Mesendoderm (in vitro differentiated cells): ENCODE measurements at regions not wholly inside any gene's neighbourhood (a gene's known extent, or its start where the extent isn't known, plus 50 kb on each side); places are given as distances from the start of the nearest gene placed in this dataset.

Experiments used
- DNase-seq: peaks from one replicate; pipeline ENCODE4 v3.0.0; 2013
- H2AK5ac ChIP-seq: 2 replicates; pipeline ENCODE4 v1.6.1; 2013; ENCODE audit warnings: low read length, inconsistent platforms
- H2BK120ac ChIP-seq: 2 replicates; pipeline ENCODE4 v1.6.1; 2013; ENCODE audit warnings: low read depth, mild to moderate bottlenecking, low read length, moderate library complexity, mixed read lengths
- H2BK15ac ChIP-seq: replicated peaks from 2 replicates; pipeline ENCODE4 v1.6.1; 2013; ENCODE audit warnings: low read depth, mild to moderate bottlenecking, moderate library complexity
- H2BK5ac ChIP-seq: 2 replicates; pipeline ENCODE4 v1.6.1; 2013; ENCODE audit warnings: low read length, inconsistent platforms
- H3K18ac ChIP-seq: 2 replicates; pipeline ENCODE4 v1.6.1; 2013; ENCODE audit warnings: mild to moderate bottlenecking, low read length, mixed read lengths
- H3K23ac ChIP-seq: one replicate; pipeline ENCODE4 v1.6.1; 2013; ENCODE audit warnings: low read length
- H3K27ac ChIP-seq: 2 replicates; pipeline ENCODE4 v1.5.1; 2013; ENCODE audit warnings: low read depth, mild to moderate bottlenecking, inconsistent platforms, low read length, moderate library complexity
- H3K27me3 ChIP-seq: 2 replicates; pipeline ENCODE4 v1.6.1; 2013; ENCODE audit warnings: low read length, control low read depth, mild to moderate bottlenecking, inconsistent platforms; ENCODE audit not compliant: insufficient read depth, poor library complexity
- H3K36me3 ChIP-seq: 2 replicates; pipeline ENCODE4 v1.6.1; 2013; ENCODE audit warnings: low read length, inconsistent platforms; ENCODE audit not compliant: control insufficient read depth, insufficient read depth
- H3K4ac ChIP-seq: one replicate; pipeline ENCODE4 v1.6.1; 2013; ENCODE audit warnings: low read depth, mild to moderate bottlenecking, low read length, moderate library complexity
- H3K4me1 ChIP-seq: 2 replicates; pipeline ENCODE4 v1.6.1; 2013; ENCODE audit warnings: low read depth, low read length, inconsistent platforms; ENCODE audit not compliant: control insufficient read depth
- H3K4me2 ChIP-seq: 2 replicates; pipeline ENCODE4 v1.6.1; 2013; ENCODE audit warnings: low read length
- H3K4me3 ChIP-seq: 2 replicates; pipeline ENCODE4 v1.5.1; 2013; ENCODE audit warnings: mild to moderate bottlenecking, low read length
- H3K56ac ChIP-seq: one replicate; pipeline ENCODE4 v1.6.1; 2013; ENCODE audit warnings: low read length
- H3K79me1 ChIP-seq: 2 replicates; pipeline ENCODE4 v1.6.1; 2013; ENCODE audit warnings: low read length, inconsistent platforms
- H3K79me2 ChIP-seq: 2 replicates; pipeline ENCODE4 v1.6.1; 2013; ENCODE audit warnings: mild to moderate bottlenecking, low read length; ENCODE audit not compliant: control insufficient read depth, insufficient read depth
- H3K9ac ChIP-seq: 2 replicates; pipeline ENCODE4 v1.6.1; 2013; ENCODE audit warnings: low read length, inconsistent platforms
- H4K5ac ChIP-seq: one replicate; pipeline ENCODE4 v1.6.1; 2013; ENCODE audit warnings: low read length
- H4K8ac ChIP-seq: one replicate; pipeline ENCODE4 v1.6.1; 2013; ENCODE audit warnings: low read depth, mild to moderate bottlenecking, control low read depth, low read length, moderate library complexity
- whole genome bisulfite sequencing: extraction: QIAGEN DNeasy Blood & Tissue Kit; methylation state at CpG from one replicate; pipeline ENCODE4 v1.1.7; 2013; ENCODE audit warnings: low lambda C conversion rate, missing lambda C conversion rate; ENCODE audit not compliant: insufficient coverage; ENCODE audit errors: extremely low coverage; 5-methylcytosine and 5-hydroxymethylcytosine counted together

DNA sequence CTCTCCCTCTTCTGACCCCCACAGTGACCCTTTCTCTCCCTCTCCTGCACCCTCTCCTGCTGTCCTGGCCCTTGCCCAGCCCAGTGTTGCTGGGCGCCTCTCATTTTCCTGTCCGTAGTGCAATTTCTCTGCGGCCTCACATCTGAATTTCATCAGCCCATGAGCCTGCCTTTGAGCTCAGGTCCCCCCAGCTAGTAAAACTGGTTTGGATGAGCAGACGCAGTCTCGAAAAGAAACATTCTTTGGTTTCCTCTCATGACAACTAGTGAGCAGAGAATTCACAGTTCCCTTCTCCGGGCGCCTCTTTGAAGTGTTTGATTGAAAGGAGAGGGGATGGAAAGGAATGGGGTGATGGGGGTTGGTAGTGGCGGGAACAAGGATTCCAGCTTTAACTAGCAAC is 126.0 kb upstream of the CADM1 start:
- no CpG with 5 or more reads among the region's 8 CpGs for WGBS
- H4K8ac ChIP-seq, result no peak overlapping the region

GRCh38 chr11:115629456-115630015 is 125.3 kb upstream of the CADM1 start:
- no peak overlapping the region for H3K4me2 ChIP-seq
- H3K27me3 ChIP-seq, result no peaks in the 10 kb centered on the region
- H2BK5ac ChIP-seq, result no peak overlapping the region
- no peak overlapping the region for H3K56ac ChIP-seq
- H3K4me3 ChIP-seq, result no peak overlapping the region
- no peak overlapping the region for H3K4ac ChIP-seq
- H2BK120ac ChIP-seq, result no peak overlapping the region
- H3K79me2 ChIP-seq, result no peaks in the 10 kb centered on the region
- no peak for DNase-seq
- no peak overlapping the region for H4K5ac ChIP-seq
- H3K36me3 ChIP-seq, result no peaks in the 10 kb centered on the region
- H2BK15ac ChIP-seq, result no peak overlapping the region
- H3K79me1 ChIP-seq, result no peaks in the 10 kb centered on the region
- H2AK5ac ChIP-seq, result no peak overlapping the region
- H4K8ac ChIP-seq, result no peak overlapping the region
- WGBS, result no CpG with 5 or more reads among the region's 5 CpGs
- H3K23ac ChIP-seq, result no peak overlapping the region
- H3K9ac ChIP-seq, result no peak overlapping the region
- H3K4me1 ChIP-seq, result peaks cover 2% of the 10 kb centered on the region
- no peak overlapping the region for H3K27ac ChIP-seq
- H3K18ac ChIP-seq, result no peak overlapping the region

More for the DNA sequence above, 126.0 kb upstream of the CADM1 start:
- Histone ChIP-seq H4K5ac (no peak overlapping the region), H3K27ac (no peak overlapping the region), H3K23ac (no peak overlapping the region), H3K9ac (no peak overlapping the region), H3K36me3 (no peaks in the 10 kb centered on the region), H2AK5ac (no peak overlapping the region), H3K4me2 (no peak overlapping the region), H3K56ac (peak overlapping the region; percentile 31), H3K4me3 (no peak overlapping the region), H3K18ac (no peak overlapping the region), H3K4me1 (peaks cover 2% of the 10 kb centered on the region), H3K79me1 (no peaks in the 10 kb centered on the region), H2BK5ac (no peak overlapping the region), H3K4ac (no peak overlapping the region), H3K79me2 (no peaks in the 10 kb centered on the region), H2BK15ac (no peak overlapping the region), H3K27me3 (no peaks in the 10 kb centered on the region), H2BK120ac (no peak overlapping the region)
- peak; percentile 32 for DNase-seq

DNA sequence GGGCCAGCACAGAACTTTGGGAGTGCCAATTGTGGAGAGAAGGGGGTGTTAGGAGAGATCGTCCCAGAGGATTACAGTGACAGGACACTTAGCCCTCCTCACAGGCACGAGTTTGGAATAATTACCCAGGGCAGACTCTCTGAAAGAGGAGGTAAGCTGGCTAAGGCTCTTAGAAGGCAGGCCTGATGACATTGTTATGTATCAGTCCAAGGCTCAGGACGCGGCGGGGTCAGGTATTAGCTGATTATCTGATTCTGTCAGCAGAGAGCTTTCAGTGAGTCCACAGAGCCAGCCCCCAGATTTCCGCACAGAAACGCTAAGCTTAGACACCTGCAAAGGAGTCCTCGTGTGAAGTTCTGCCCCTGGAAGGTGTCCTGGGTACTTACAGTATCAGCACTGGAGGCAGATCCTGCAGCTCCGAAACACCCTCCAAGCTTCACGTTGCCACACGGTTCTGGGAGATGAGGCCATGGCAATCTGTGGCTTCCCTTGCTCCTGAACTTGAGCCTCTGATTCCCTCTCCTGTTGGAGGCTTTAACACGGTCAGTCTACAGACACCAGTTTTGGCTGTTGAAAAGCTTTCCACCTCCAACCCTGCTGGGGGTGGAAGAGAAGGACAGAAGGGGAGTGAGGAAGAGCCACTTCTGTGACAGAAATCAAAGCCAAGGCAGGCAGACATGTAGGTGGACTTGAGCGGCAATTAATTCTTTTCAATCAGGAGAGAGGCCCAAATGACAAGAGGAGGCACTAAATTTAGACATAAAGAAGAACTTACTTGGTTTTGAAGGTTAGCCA is 123.6 kb upstream of the CADM1 start:
- no peak for DNase-seq
- Histone ChIP-seq H3K79me2 (no peaks in the 10 kb centered on the region), H3K4me2 (no peak overlapping the region), H4K5ac (no peak overlapping the region), H3K27me3 (no peaks in the 10 kb centered on the region), H3K56ac (no peak overlapping the region), H3K4ac (no peak overlapping the region), H3K36me3 (no peaks in the 10 kb centered on the region), H2BK120ac (no peak overlapping the region), H3K27ac (no peak overlapping the region), H3K9ac (no peak overlapping the region), H2AK5ac (no peak overlapping the region), H2BK15ac (no peak overlapping the region), H2BK5ac (no peak overlapping the region), H3K79me1 (no peaks in the 10 kb centered on the region), H3K23ac (no peak overlapping the region), H3K4me3 (no peak overlapping the region), H3K4me1 (peaks cover 2% of the 10 kb centered on the region), H4K8ac (no peak overlapping the region), H3K18ac (no peak overlapping the region)
- no CpG with 5 or more reads among the region's 13 CpGs for WGBS

DNA sequence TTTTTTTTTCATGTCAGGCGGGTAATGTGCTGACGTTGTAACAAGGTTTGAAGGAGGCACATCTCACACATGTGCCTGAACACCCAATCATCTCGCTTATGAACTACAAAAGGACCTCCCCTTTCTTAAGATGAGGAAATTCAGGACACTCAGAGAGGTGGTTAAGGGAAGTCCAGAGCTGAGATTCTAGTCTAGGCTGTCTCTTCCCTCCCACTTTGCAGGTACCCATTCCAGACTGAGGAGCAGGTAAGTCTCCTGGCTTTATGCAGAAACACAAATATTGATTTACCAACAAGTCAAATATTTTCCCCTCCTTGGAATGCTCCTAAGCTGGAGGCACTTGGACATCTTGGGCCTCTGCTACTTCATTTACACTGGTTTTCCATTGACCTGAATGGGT is 122.9 kb upstream of the CADM1 start:
- no peak overlapping the region for H3K27ac ChIP-seq
- no peak overlapping the region for H3K56ac ChIP-seq
- no peak overlapping the region for H4K5ac ChIP-seq
- H3K79me1 ChIP-seq, result no peaks in the 10 kb centered on the region
- no peak overlapping the region for H3K4ac ChIP-seq
- no peaks in the 10 kb centered on the region for H3K36me3 ChIP-seq
- peaks cover 2% of the 10 kb centered on the region for H3K4me1 ChIP-seq
- H2BK15ac ChIP-seq, result no peak overlapping the region
- DNase-seq, result no peak
- H3K23ac ChIP-seq, result no peak overlapping the region
- no peak overlapping the region for H2BK120ac ChIP-seq
- H2AK5ac ChIP-seq, result no peak overlapping the region
- no peak overlapping the region for H3K18ac ChIP-seq
- no peak overlapping the region for H3K4me2 ChIP-seq
- no CpG with 5 or more reads among the region's 3 CpGs for WGBS
- H3K79me2 ChIP-seq, result no peaks in the 10 kb centered on the region
- H3K9ac ChIP-seq, result no peak overlapping the region
- H3K27me3 ChIP-seq, result no peaks in the 10 kb centered on the region
- no peak overlapping the region for H2BK5ac ChIP-seq
- no peak overlapping the region for H3K4me3 ChIP-seq
- H4K8ac ChIP-seq, result no peak overlapping the region

- H3K4me2 ChIP-seq, result no peak overlapping the region
- no peak overlapping the region for H3K56ac ChIP-seq
- H4K8ac ChIP-seq, result no peak overlapping the region
- DNase-seq, result no peak
- no peak overlapping the region for H3K4ac ChIP-seq
- H3K18ac ChIP-seq, result no peak overlapping the region
- no peak overlapping the region for H3K9ac ChIP-seq
- H3K27ac ChIP-seq, result no peak overlapping the region
- no peaks in the 10 kb centered on the region for H3K79me1 ChIP-seq
- no peak overlapping the region for H3K23ac ChIP-seq
- H2BK5ac ChIP-seq, result no peak overlapping the region
- no peak overlapping the region for H2BK120ac ChIP-seq
- no CpG with 5 or more reads among the region's 2 CpGs for WGBS
- H2AK5ac ChIP-seq, result no peak overlapping the region
- peaks cover 2% of the 10 kb centered on the region for H3K4me1 ChIP-seq
- H4K5ac ChIP-seq, result no peak overlapping the region
- no peaks in the 10 kb centered on the region for H3K36me3 ChIP-seq
- H3K27me3 ChIP-seq, result no peaks in the 10 kb centered on the region
- no peak overlapping the region for H2BK15ac ChIP-seq
- no peaks in the 10 kb centered on the region for H3K79me2 ChIP-seq
- H3K4me3 ChIP-seq, result no peak overlapping the region
Observed at GRCh38 chr11:115626414-115626813, 122.2 kb upstream of the CADM1 start.
